Stimulated activated CD4-positive, alpha-beta T cell treated with anti-CD3 and anti-CD28 coated beads, TNF-alpha, amount 100 ng/mL, for 1 hour (primary cell): ENCODE measurements at regions not wholly inside any gene's neighbourhood (a gene's known extent, or its start where the extent isn't known, plus 50 kb on each side); places are given as distances from the start of the nearest gene placed in this dataset.

Experiments
- DNase-seq, 3 donors: peaks; one replicate each; pipeline ENCODE4 v3.0.0-alpha.2; 2020; ENCODE audit warnings: low read depth in 3 of 3, low spot score in 1 of 3

DNA sequence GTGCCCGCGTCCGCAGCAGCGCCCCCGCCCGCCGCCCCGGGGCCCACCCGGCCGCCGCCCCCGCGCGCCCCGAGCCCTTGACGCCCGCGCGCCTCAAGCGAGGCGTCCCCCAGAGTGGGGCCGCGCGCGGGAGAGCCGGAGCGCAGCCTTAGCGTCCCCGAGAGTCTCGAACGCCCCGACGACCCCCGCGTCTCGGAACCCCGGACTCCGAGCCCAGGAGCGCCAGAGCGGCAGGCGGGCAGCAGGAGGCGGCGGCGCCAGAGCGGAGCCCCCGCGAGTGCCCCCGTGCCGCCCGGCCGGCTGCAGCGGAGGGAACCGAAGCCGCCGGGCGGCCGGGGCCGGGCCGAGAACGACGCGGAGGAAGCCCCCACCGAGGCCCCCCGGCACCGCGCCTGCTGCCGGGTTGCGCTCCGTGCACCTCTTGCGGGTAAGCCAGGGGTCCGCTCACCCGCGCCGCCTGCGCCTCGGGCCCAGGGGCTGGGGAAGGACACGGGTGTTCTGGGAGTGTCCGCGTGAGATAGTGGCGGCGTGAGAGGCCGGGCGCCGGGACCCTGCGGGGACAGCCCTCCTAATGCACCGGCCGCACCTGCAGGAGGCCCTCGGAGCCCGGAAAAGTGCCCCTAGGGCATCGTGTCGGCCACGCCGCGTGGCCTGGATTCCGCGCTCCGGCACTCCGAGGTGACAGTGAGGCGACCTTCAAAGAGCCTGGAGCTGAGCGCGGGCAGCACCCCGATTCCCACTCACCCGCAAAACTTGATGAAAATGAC, 52.0 kb upstream of the ULK4 start:
- peak in 1 of 3 donors; percentile 15 for DNase-seq

- DNase-seq = peak; percentile 11 to 60 (median 38)
Observed at GRCh38 chr3:42012935-42013690, 51.2 kb upstream of the ULK4 start.

DNA sequence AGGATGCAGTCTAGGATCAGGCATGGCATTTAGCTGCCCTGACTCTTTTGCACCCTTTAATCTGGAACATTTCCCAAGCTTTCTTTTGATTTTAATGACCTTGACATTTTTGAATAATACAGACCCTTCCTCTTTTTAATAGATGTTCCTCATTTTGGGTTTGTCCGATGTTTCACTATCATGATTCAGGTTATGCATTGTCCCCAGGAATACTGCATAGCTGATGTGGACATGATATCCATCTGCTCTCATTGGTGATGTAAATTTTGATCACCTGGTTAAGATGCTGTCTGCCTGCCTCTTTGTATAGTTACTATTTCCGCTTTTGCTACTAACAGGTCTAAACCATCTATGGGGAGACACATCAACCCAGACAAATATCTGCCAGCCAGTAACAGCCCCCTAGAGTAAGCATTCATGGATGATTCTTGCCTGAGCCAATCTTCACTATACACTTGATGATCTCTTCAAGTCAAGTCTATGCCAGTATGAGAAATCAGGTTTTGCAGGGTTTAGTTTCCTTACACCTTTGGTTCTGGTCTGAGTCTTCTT, 50.6 kb upstream of the ULK4 start:
- DNase-seq = no peak
